AG09309 (cell line): ENCODE measurements at regions not wholly inside any gene's neighbourhood (a gene's known extent, or its start where the extent isn't known, plus 50 kb on each side); places are given as distances from the start of the nearest gene placed in this dataset.
"Not testable (repeated sequence)": the region's sequence is repeated elsewhere in the genome, so short reads cannot be mapped to it uniquely, and the experiment has no call there.

Source experiments
- DNase-seq: peaks from one replicate; pipeline ENCODE4 v3.0.0-alpha.2; 2010; ENCODE audit warnings: low read depth
- H3K4me3 ChIP-seq: 2 replicates; pipeline ENCODE4 v1.5.1; 2011; ENCODE audit warnings: mild to moderate bottlenecking, low read depth, low read length, moderate library complexity; ENCODE audit not compliant: control insufficient read depth
- CTCF ChIP-seq: IDR thresholded peaks from 2 replicates; pipeline ENCODE4 v1.5.1; 2011; ENCODE audit warnings: mild to moderate bottlenecking, low read depth, low read length, inconsistent platforms; ENCODE audit not compliant: insufficient read depth, control insufficient read depth; ENCODE audit errors: missing control alignments

DNA sequence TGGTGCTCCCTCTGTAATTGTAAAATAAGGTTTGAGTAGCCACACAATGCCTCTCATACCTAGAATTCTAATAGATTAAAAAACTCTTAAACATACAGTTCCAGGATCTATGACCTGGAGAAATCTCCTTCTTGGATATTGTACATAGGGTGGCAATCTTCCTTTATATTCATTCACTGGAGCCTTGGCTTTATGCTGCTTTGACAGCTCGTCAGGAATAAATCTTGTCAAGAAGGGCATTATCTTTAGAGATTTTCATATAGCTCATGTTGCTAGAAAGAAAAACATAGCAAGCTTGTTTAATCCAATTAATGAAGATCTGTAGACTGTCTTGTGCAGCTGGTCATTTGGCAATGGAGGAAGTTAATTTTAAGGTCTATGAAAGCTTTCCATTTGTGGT is 131.1 kb downstream of the PYDC2 start:
- DNase-seq, result no peak
- H3K4me3 ChIP-seq, result no peak overlapping the region
- no peak for TF ChIP-seq CTCF

- no peak for DNase-seq
- no peak overlapping the region for H3K4me3 ChIP-seq
- no peak for TF ChIP-seq CTCF
Measured at GRCh38 chr3:191593486-191593885, 132.5 kb downstream of the PYDC2 start.

- not testable (repeated sequence) for H3K4me3 ChIP-seq, DNase-seq
Measured at GRCh38 chr3:191615511-191615910, 154.5 kb downstream of the PYDC2 start.

DNA sequence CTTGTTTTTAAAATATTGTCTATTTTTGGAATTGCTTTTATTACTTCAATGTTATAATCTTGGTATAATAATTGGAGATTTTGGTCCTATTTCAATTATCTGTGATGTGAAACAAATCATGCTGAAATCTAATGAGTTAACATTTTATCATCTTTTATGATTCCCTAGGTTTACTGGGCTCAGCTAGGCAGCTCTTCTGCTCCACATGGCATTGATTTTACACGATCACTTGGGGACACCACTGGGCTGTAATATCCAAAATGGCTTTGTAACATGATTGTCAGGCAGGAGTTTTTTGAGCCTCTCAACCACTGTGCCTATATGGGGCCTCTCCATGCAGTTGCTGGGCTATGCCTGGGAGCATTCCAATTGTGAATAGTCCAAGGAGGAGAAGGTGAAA is 163.3 kb downstream of the PYDC2 start:
- H3K4me3 ChIP-seq, result no peak overlapping the region
- no peak for DNase-seq
- no peak for TF ChIP-seq CTCF

DNA sequence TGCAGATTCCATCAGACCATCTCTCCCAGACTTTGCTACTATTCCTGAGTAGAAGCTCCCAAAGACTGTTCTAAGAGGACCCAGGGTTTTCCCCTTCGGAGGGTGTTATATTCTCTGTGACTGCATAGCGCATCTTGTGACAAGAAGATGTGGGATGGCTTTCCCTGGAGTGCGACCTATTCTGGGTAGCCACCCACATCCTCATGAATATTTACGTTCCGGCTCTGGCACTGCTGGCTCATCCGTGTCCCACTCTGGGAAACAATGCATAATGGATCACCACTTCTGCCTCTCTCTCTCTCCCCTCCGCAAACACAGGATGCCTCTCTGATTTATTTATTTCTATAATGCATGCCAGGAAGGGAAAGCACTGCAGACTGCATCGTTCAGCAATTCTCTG is 166.1 kb downstream of the PYDC2 start:
- no peak for DNase-seq
- TF ChIP-seq CTCF, result no peak

DNA sequence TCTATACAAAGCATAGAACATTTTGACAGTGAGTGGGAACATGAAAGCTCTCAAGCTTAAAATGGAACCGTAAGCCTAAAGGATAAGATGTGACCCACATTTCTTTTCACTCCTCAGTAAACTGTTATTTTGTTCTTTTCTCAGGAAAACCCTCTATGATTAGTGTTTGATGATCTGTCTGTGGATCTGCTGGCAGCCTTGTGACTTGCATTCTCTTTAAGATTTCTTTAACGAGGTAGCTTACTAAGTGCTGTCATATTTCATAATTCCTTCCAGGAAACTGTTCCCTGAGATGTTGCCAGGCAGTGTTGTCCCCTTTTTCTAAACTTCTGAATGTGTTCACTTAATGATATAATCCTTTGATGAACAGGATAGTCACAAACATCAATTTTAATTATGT is 167.6 kb downstream of the PYDC2 start:
- TF ChIP-seq CTCF, result no peak
- no peak for DNase-seq

More for the DNA sequence above, 166.1 kb downstream of the PYDC2 start:
- H3K4me3 ChIP-seq, result no peak overlapping the region

GRCh38 chr3:191631496-191631895 is 170.5 kb downstream of the PYDC2 start:
- no peak overlapping the region for H3K4me3 ChIP-seq
- TF ChIP-seq CTCF, result no peak
- no peak for DNase-seq

More for the DNA sequence above, 167.6 kb downstream of the PYDC2 start:
- no peak overlapping the region for H3K4me3 ChIP-seq

GRCh38 chr3:191634902-191635301 is 173.9 kb downstream of the PYDC2 start:
- DNase-seq, result no peak
- H3K4me3 ChIP-seq, result no peak overlapping the region
- no peak for TF ChIP-seq CTCF
